Activated naive CD8-positive, alpha-beta T cell (primary cell): ENCODE measurements at regions not wholly inside any gene's neighbourhood (a gene's known extent, or its start where the extent isn't known, plus 50 kb on each side); places are given as distances from the start of the nearest gene placed in this dataset.

ENCODE experiments used
- H3K27ac Mint-ChIP-seq: one replicate; pipeline ENCODE4 v1.8.0; 2021; ENCODE audit warnings: mixed read lengths
- H3K27me3 Mint-ChIP-seq: one replicate; pipeline ENCODE4 v1.8.0; 2021; ENCODE audit warnings: mixed read lengths
- H3K36me3 Mint-ChIP-seq: one replicate; pipeline ENCODE4 v1.8.0; 2021; ENCODE audit warnings: mixed read lengths
- H3K4me1 Mint-ChIP-seq: one replicate; pipeline ENCODE4 v1.8.0; 2021; ENCODE audit warnings: low read depth, mixed read lengths
- H3K4me3 Mint-ChIP-seq: one replicate; pipeline ENCODE4 v1.8.0; 2021; ENCODE audit warnings: mild to moderate bottlenecking, mixed read lengths
- H3K9me3 Mint-ChIP-seq: one replicate; pipeline ENCODE4 v1.8.0; 2021; ENCODE audit warnings: low read depth, mixed read lengths

GRCh38 chr2:54406031-54406430 is 50.1 kb upstream of the SPTBN1 start:
- H3K36me3 Mint-ChIP-seq = no peaks in the 10 kb centered on the region
- H3K4me1 Mint-ChIP-seq = peaks cover 4% of the 10 kb centered on the region
- H3K4me3 Mint-ChIP-seq = no peak overlapping the region
- H3K27me3 Mint-ChIP-seq = peaks cover 3% of the 10 kb centered on the region
- H3K9me3 Mint-ChIP-seq = no peaks in the 10 kb centered on the region
- no peak overlapping the region for H3K27ac Mint-ChIP-seq
